Occipital lobe (tissue), 1 donor: ENCODE measurements at regions not wholly inside any gene's neighbourhood (a gene's known extent, or its start where the extent isn't known, plus 50 kb on each side); places are given as distances from the start of the nearest gene placed in this dataset.

Experiments
- DNase-seq: peaks from one replicate; lab custom pipeline; 2025; lab: John Stamatoyannopoulos, UW

GRCh38 chrX:11952176-11952720 lies 186.0 kb upstream of the FRMPD4 start:
- DNase-seq: no peak

- no peak for DNase-seq
Observed at GRCh38 chrX:11953615-11954014, 184.7 kb upstream of the FRMPD4 start.

- DNase-seq: no peak
Observed at GRCh38 chrX:11954176-11954575, 184.1 kb upstream of the FRMPD4 start.

- DNase-seq: no peak
Observed at GRCh38 chrX:11960031-11960430, 178.2 kb upstream of the FRMPD4 start.

GRCh38 chrX:11965436-11965835 lies 172.8 kb upstream of the FRMPD4 start:
- DNase-seq: no peak

GRCh38 chrX:11967986-11968869 lies 170.0 kb upstream of the FRMPD4 start:
- DNase-seq: no peak

GRCh38 chrX:11968991-11969390 lies 169.3 kb upstream of the FRMPD4 start:
- no peak for DNase-seq

- no peak for DNase-seq
Observed at GRCh38 chrX:11970578-11971359, 167.5 kb upstream of the FRMPD4 start.

GRCh38 chrX:11976663-11977062 lies 161.6 kb upstream of the FRMPD4 start:
- no peak for DNase-seq

- DNase-seq: no peak
Observed at GRCh38 chrX:11992271-11992670, 146.0 kb upstream of the FRMPD4 start.

- DNase-seq: no peak
Observed at GRCh38 chrX:11995146-11995545, 143.1 kb upstream of the FRMPD4 start.

- no peak for DNase-seq
Observed at GRCh38 chrX:11996810-11997209, 141.5 kb upstream of the FRMPD4 start.

- no peak for DNase-seq
Observed at GRCh38 chrX:11998944-11999343, 139.3 kb upstream of the FRMPD4 start.

GRCh38 chrX:12002876-12003275 lies 135.4 kb upstream of the FRMPD4 start:
- DNase-seq: no peak

- no peak for DNase-seq
Observed at GRCh38 chrX:12007881-12008280, 130.4 kb upstream of the FRMPD4 start.

- DNase-seq: no peak
Observed at GRCh38 chrX:12010436-12010835, 127.8 kb upstream of the FRMPD4 start.

GRCh38 chrX:12011075-12011474 lies 127.2 kb upstream of the FRMPD4 start:
- DNase-seq: no peak

- DNase-seq: no peak
Observed at GRCh38 chrX:12013211-12013618, 125.1 kb upstream of the FRMPD4 start.

GRCh38 chrX:12021698-12022097 lies 116.6 kb upstream of the FRMPD4 start:
- no peak for DNase-seq

- DNase-seq: no peak
Observed at GRCh38 chrX:12026481-12026880, 111.8 kb upstream of the FRMPD4 start.

- DNase-seq: no peak
Observed at GRCh38 chrX:12032082-12032481, 106.2 kb upstream of the FRMPD4 start.

- no peak for DNase-seq
Observed at GRCh38 chrX:12034741-12035140, 103.5 kb upstream of the FRMPD4 start.
